ENCODE measurements at regions not wholly inside any gene's neighbourhood (a gene's known extent, or its start where the extent isn't known, plus 50 kb on each side); places are given as distances from the start of the nearest gene placed in this dataset.

GRCh38 chr1:115922801-115923200 lies 53.5 kb upstream of the SLC22A15 start:
- H3K27me3 Mint-ChIP-seq (ENCODE audit: insufficient read depth), result no peaks in the 10 kb centered on the region
- H3K4me3 Mint-ChIP-seq, result no peak overlapping the region
- 88 to 100% methylated on average over 1 to 6 of the region's 6 CpGs for WGBS, 2 experiments (ENCODE audit: insufficient coverage in 1 of 2, insufficient read length in 1 of 2)
- H3K27ac ChIP-seq (ENCODE audit: low read depth, low read length), result peak overlapping the region; percentile 59
- no peaks in the 10 kb centered on the region for H3K36me3 ChIP-seq (ENCODE audit: control insufficient read depth, insufficient read depth, low read length)
- H3K27ac Mint-ChIP-seq, result peak overlapping the region; percentile 74
- H3K27me3 ChIP-seq (ENCODE audit: control insufficient read depth, insufficient read depth, low read length, poor library complexity, severe bottlenecking), result no peaks in the 10 kb centered on the region
- TF ChIP-seq, protein P1, sequence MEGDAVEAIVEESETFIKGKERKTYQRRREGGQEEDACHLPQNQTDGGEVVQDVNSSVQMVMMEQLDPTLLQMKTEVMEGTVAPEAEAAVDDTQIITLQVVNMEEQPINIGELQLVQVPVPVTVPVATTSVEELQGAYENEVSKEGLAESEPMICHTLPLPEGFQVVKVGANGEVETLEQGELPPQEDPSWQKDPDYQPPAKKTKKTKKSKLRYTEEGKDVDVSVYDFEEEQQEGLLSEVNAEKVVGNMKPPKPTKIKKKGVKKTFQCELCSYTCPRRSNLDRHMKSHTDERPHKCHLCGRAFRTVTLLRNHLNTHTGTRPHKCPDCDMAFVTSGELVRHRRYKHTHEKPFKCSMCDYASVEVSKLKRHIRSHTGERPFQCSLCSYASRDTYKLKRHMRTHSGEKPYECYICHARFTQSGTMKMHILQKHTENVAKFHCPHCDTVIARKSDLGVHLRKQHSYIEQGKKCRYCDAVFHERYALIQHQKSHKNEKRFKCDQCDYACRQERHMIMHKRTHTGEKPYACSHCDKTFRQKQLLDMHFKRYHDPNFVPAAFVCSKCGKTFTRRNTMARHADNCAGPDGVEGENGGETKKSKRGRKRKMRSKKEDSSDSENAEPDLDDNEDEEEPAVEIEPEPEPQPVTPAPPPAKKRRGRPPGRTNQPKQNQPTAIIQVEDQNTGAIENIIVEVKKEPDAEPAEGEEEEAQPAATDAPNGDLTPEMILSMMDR (conservative IDR thresholded peaks at IDR 0.05), result no peak
- H3K36me3 Mint-ChIP-seq (ENCODE audit: low read depth), result no peaks in the 10 kb centered on the region
- H3K4me3 ChIP-seq (ENCODE audit: low read length), result no peak overlapping the region
- no peaks in the 10 kb centered on the region for H3K9me3 ChIP-seq (ENCODE audit: control insufficient read depth, low read length)
- peaks cover under 1% of the 10 kb centered on the region for H3K9me3 Mint-ChIP-seq
- no peak overlapping the region for H3K9ac ChIP-seq (ENCODE audit: extremely low read depth, low read length, poor library complexity, severe bottlenecking)
- H3K4me1 ChIP-seq (ENCODE audit: control insufficient read depth, insufficient read depth, low read length), result peaks cover 12% of the 10 kb centered on the region
- peaks cover 41% of the 10 kb centered on the region for H3K4me1 Mint-ChIP-seq
- no peak for DNase-seq

- peaks cover 8% of the 10 kb centered on the region for H3K9me3 Mint-ChIP-seq
- peaks cover 44% of the 10 kb centered on the region for H3K4me1 Mint-ChIP-seq
- Histone ChIP-seq H3K27me3 (ENCODE audit: control insufficient read depth, insufficient read depth, low read length, poor library complexity, severe bottlenecking) (no peaks in the 10 kb centered on the region), H3K27ac (ENCODE audit: low read depth, low read length) (peak overlapping the region; percentile 4), H3K36me3 (ENCODE audit: control insufficient read depth, insufficient read depth, low read length) (no peaks in the 10 kb centered on the region), H3K9ac (ENCODE audit: extremely low read depth, low read length, poor library complexity, severe bottlenecking) (peak overlapping the region; percentile 33), H3K9me3 (ENCODE audit: control insufficient read depth, low read length) (no peaks in the 10 kb centered on the region), H3K4me3 (ENCODE audit: low read length) (peak overlapping the region; percentile 63), H3K4me1 (ENCODE audit: control insufficient read depth, insufficient read depth, low read length) (peaks cover 12% of the 10 kb centered on the region)
- H3K36me3 Mint-ChIP-seq (ENCODE audit: low read depth), result peaks cover 2% of the 10 kb centered on the region
- TF ChIP-seq, protein P1 (conservative IDR thresholded peaks at IDR 0.05), result no peak
- H3K4me3 Mint-ChIP-seq, result peak overlapping the region; percentile 32
- WGBS, 2 experiments (ENCODE audit: insufficient coverage in 1 of 2, insufficient read length in 1 of 2), result 6 to 20% methylated on average over 1 to 5 of the region's 5 CpGs
- no peaks in the 10 kb centered on the region for H3K27me3 Mint-ChIP-seq (ENCODE audit: insufficient read depth)
- peak; percentile 93 for DNase-seq
- H3K27ac Mint-ChIP-seq, result peak overlapping the region; percentile 89
Observed at GRCh38 chr1:115924770-115925169, 51.5 kb upstream of the SLC22A15 start.

DNA sequence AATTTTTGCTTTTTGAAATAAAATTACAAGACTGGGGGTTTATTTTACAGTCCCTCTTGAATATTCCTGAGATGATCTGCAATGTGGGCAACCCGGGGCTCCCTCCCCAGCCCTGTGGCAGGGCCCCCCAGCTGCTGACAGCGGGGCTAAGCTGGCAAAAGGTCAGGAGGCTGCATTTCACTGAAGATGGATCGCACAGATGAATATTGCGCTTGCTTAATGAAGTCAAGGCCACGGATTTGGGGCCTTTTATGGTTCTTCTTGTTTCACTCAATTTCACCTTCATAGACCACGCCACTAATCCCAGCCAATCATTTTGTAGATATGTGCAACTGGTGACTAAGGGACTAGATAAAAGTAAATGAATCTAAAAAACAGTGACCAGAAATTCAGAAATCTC lies 50.8 kb upstream of the SLC22A15 start:
- Histone ChIP-seq H3K9me3 (ENCODE audit: control insufficient read depth, low read length) (no peaks in the 10 kb centered on the region), H3K4me3 (ENCODE audit: low read length) (no peak overlapping the region), H3K4me1 (ENCODE audit: control insufficient read depth, insufficient read depth, low read length) (peaks cover 12% of the 10 kb centered on the region), H3K36me3 (ENCODE audit: control insufficient read depth, insufficient read depth, low read length) (no peaks in the 10 kb centered on the region), H3K9ac (ENCODE audit: extremely low read depth, low read length, poor library complexity, severe bottlenecking) (no peak overlapping the region), H3K27me3 (ENCODE audit: control insufficient read depth, insufficient read depth, low read length, poor library complexity, severe bottlenecking) (no peaks in the 10 kb centered on the region), H3K27ac (ENCODE audit: low read depth, low read length) (peak overlapping the region; percentile 40)
- WGBS, 2 experiments (ENCODE audit: insufficient coverage in 1 of 2, insufficient read length in 1 of 2), result 55 to 65% methylated on average over 3 to 6 of the region's 6 CpGs
- Mint-ChIP-seq H3K27ac (peak overlapping the region; percentile 89), H3K4me3 (no peak overlapping the region), H3K27me3 (ENCODE audit: insufficient read depth) (no peaks in the 10 kb centered on the region), H3K36me3 (ENCODE audit: low read depth) (peaks cover 2% of the 10 kb centered on the region), H3K4me1 (peaks cover 46% of the 10 kb centered on the region), H3K9me3 (peaks cover 8% of the 10 kb centered on the region)
- DNase-seq, result peak; percentile 56
- TF ChIP-seq, protein P1 (conservative IDR thresholded peaks at IDR 0.05), result no peak

Measured in endodermal cell (in vitro differentiated cells).